MCF 10A (cell line): ENCODE measurements at regions not wholly inside any gene's neighbourhood (a gene's known extent, or its start where the extent isn't known, plus 50 kb on each side); places are given as distances from the start of the nearest gene placed in this dataset.
A peak's percentile ranks its signal among the peaks of the same experiment; 100 is the strongest.

ENCODE experiments used
- BruUV-seq: library from RNA; stranded (reverse); fragments of 400-500 nt; replicated peaks from 2 replicates; lab custom pipeline; 2021; lab: Mats Ljungman, UMichigan
- CTCF ChIA-PET: fragments of 300-600 bp; sonication (Branson Sonifier 250); formaldehyde crosslinking; extraction: SDS; loops from one replicate; lab custom pipeline; 2021; ENCODE audit warnings: antibody characterized with exemption, inconsistent platforms; lab: Yijun Ruan, JAX
- POLR2A ChIA-PET: fragments of 300-600, 350-650 bp; sonication (Branson Sonifier 250); formaldehyde crosslinking; extraction: SDS; loops from one replicate; lab custom pipeline; 2020; ENCODE audit warnings: antibody characterized with exemption, inconsistent platforms; lab: Yijun Ruan, JAX
- DNase-seq: peaks from one replicate; pipeline ENCODE4 v3.0.0-alpha.2; 2018; ENCODE audit not compliant: unreplicated experiment
- H3K27ac Mint-ChIP-seq: one replicate; pipeline ENCODE4 v1.8.0; 2022; ENCODE audit warnings: mild to moderate bottlenecking, low read depth, mixed read lengths; ENCODE audit not compliant: unreplicated experiment
- H3K27me3 Mint-ChIP-seq: one replicate; pipeline ENCODE4 v1.8.0; 2022; ENCODE audit warnings: mixed read lengths; ENCODE audit not compliant: insufficient read depth, unreplicated experiment
- H3K36me3 Mint-ChIP-seq: one replicate; pipeline ENCODE4 v1.8.0; 2022; ENCODE audit warnings: mild to moderate bottlenecking, moderate library complexity, mixed read lengths; ENCODE audit not compliant: insufficient read depth, unreplicated experiment
- H3K4me1 Mint-ChIP-seq: one replicate; pipeline ENCODE4 v1.8.0; 2022; ENCODE audit warnings: mixed read lengths; ENCODE audit not compliant: insufficient read depth, unreplicated experiment
- H3K4me3 Mint-ChIP-seq: one replicate; pipeline ENCODE4 v1.8.0; 2022; ENCODE audit warnings: mild to moderate bottlenecking, moderate library complexity, mixed read lengths; ENCODE audit not compliant: unreplicated experiment
- H3K9me3 Mint-ChIP-seq: one replicate; pipeline ENCODE4 v1.8.0; 2022; ENCODE audit warnings: mixed read lengths; ENCODE audit not compliant: unreplicated experiment
- intact Hi-C: fragments of 100-400 bp; cut with micrococcal nuclease; formaldehyde crosslinking; loops from 2 replicates; pipeline ENCODE4 v1.14.1; 2022
- TF ChIP-seq, protein P1 (sequence below): fragments of 200-600 bp; IDR thresholded peaks from one replicate; pipeline ENCODE4 v1.8.0; 2022; ENCODE audit warnings: antibody characterized with exemption, mild to moderate bottlenecking; ENCODE audit not compliant: unreplicated experiment

DNA sequence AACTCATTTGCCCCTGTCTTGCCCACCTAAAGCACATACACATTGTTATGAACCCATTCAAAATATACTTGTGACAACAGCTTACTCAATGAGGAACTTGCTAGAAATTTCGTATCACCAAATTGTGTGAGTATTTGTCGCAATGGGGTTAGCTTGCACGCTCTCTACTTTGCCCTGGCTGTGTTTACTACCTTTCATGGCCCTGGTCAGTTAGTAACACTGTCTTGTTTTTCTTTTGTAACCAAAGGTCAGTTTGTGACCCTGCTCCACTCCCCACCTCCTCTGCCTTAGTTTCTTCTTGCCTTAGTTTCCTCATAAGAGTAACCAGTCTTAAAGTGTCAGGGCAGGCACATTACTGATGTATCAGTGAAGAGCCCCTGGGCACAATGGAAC is 205.8 kb upstream of the EEA1 start:
- H3K27ac Mint-ChIP-seq: peak overlapping the region; percentile 21
- ChIA-PET CTCF (no interaction called here), POLR2A (interaction anchor here (0.7 to 5.5 kb wide), 2 partner anchors 138 to 245 kb away, joined by 5 to 49 read pairs; partner anchors contain the start of gene NUDT4)
- no peak overlapping the region for H3K4me3 Mint-ChIP-seq
- H3K4me1 Mint-ChIP-seq: peaks cover 47% of the 10 kb centered on the region
- H3K27me3 Mint-ChIP-seq: no peaks in the 10 kb centered on the region
- no TSS peak for BruUV-seq
- DNase-seq: no peak
- intact Hi-C loops: no loop called here
- no peaks in the 10 kb centered on the region for H3K9me3 Mint-ChIP-seq
- TF ChIP-seq, protein P1, sequence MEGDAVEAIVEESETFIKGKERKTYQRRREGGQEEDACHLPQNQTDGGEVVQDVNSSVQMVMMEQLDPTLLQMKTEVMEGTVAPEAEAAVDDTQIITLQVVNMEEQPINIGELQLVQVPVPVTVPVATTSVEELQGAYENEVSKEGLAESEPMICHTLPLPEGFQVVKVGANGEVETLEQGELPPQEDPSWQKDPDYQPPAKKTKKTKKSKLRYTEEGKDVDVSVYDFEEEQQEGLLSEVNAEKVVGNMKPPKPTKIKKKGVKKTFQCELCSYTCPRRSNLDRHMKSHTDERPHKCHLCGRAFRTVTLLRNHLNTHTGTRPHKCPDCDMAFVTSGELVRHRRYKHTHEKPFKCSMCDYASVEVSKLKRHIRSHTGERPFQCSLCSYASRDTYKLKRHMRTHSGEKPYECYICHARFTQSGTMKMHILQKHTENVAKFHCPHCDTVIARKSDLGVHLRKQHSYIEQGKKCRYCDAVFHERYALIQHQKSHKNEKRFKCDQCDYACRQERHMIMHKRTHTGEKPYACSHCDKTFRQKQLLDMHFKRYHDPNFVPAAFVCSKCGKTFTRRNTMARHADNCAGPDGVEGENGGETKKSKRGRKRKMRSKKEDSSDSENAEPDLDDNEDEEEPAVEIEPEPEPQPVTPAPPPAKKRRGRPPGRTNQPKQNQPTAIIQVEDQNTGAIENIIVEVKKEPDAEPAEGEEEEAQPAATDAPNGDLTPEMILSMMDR: no peak
- H3K36me3 Mint-ChIP-seq: no peaks in the 10 kb centered on the region

DNA sequence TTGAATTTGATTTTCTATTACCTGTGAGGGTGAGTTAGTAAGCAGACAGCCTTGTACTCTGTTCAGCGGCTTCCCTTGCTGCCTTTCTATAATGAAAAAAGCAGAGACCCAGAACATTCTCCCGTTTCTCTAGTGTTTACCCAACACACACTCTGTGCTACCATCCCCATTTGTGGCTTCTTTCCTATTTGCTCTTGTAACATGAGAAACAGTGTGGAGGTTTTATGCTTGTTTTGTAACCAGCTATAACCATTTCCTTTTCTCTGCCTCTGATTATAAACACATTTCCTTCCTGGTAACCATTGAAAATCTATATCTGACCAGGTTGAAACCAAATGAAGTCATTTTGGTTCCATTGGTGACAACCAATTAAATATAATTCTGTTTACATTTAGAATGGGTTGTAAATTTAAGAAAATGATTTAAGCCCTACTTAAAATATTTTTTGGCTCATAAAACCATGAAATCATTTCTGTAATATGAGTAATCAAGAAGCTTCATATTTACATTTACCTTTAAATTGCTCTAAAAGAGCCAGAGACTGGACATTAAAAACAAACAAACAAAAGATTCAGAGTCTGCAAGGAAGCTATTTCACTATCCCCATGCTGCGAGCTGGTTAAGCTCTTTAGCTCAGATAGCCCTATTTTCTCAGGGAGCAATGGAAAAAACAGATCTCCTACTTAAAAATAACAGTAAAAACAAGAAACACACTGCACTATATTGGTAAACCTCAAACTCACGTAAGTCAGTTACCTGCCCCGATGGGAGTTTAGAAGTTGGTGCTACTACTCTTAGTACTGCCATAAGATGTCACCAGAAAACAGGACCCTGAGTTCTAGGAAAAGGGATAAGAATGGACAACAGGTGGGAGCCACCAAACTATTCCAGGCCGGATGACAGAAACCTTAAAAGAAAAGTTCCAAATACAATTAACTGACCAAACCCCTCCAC is 206.5 kb upstream of the EEA1 start:
- Mint-ChIP-seq H3K9me3 (no peaks in the 10 kb centered on the region), H3K4me3 (no peak overlapping the region), H3K27ac (peak overlapping the region; percentile 21), H3K4me1 (peaks cover 47% of the 10 kb centered on the region), H3K27me3 (no peaks in the 10 kb centered on the region), H3K36me3 (no peaks in the 10 kb centered on the region)
- no TSS peak for BruUV-seq
- peak; percentile 42 for DNase-seq
- TF ChIP-seq, protein P1: no peak
- intact Hi-C loops: no loop called here
- ChIA-PET CTCF (interaction anchor here (0.6 to 1.9 kb wide), 4 partner anchors 8 to 148 kb away, joined by 3 to 8 read pairs (median 5); no protein-coding TSS in a partner anchor), POLR2A (interaction anchor here (0.6 to 5.5 kb wide), 6 partner anchors 8 to 1056 kb away, joined by 3 to 49 read pairs (median 4); partner anchors contain the start of gene NUDT4)

DNA sequence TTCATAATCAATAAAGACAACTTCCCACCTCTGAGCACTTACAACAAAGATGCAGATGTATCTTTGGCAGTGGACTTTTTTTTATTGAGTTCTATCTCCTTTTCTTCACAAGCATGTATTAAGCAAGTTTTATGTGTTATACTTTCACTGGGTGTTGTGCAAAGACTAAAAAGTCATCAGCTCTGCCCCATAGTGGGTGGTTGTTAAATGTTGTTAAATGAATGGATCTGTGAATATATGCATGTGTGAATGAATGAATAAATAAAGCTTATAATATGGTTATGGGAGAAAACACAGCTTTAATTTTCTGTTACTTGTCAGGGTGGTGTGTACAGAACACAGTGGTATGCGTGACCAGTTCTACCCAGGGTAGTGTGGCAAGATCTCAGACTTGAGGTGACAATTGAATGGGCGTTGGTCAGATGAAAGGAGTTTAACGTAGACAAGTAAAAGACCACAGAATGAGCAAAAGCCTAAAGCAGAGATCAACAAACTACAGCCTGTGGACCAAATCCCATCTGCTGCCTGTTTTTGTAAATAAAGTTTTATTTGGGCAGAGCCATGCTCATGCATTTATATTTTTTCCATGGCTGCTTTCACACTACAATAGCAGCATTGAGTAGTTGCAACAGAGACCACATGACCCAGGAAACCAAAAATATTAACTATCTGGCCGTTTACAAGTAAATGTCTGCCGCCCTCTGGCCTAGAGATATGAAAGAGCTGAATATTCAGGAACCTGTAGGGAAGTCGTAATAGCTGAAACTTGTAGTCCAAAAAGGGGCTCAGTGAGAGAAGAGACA is 207.4 kb upstream of the EEA1 start:
- no peak overlapping the region for H3K27ac Mint-ChIP-seq

More for the DNA sequence above, 207.4 kb upstream of the EEA1 start:
- Mint-ChIP-seq H3K27me3 (no peaks in the 10 kb centered on the region), H3K36me3 (no peaks in the 10 kb centered on the region), H3K9me3 (no peaks in the 10 kb centered on the region), H3K4me1 (peaks cover 47% of the 10 kb centered on the region), H3K4me3 (no peak overlapping the region)
- POLR2A ChIA-PET: interaction anchor here (0.7 to 5.5 kb wide), 7 partner anchors 8 to 243 kb away, joined by 3 to 49 read pairs (median 15); partner anchors contain the start of genes EEA1 and NUDT4
- CTCF ChIA-PET: interaction anchor here (0.6 to 1.9 kb wide), 7 partner anchors 9 to 309 kb away, joined by 3 to 8 read pairs (median 4); no protein-coding TSS in a partner anchor
- no peak for DNase-seq
- TF ChIP-seq, protein P1: no peak
- intact Hi-C loops: no loop called here
- BruUV-seq: no TSS peak
